ENCODE measurements at regions not wholly inside any gene's neighbourhood (a gene's known extent, or its start where the extent isn't known, plus 50 kb on each side); places are given as distances from the start of the nearest gene placed in this dataset.

GRCh38 chr11:32313477-32313876 lies 121.9 kb downstream of the WT1 start:
- no peak for TF ChIP-seq CTCF (IDR thresholded peaks at IDR 0.05; ENCODE audit: low read depth, low read length)
- H3K4me3 ChIP-seq (ENCODE audit: low read depth, low read length), result no peak overlapping the region

GRCh38 chr11:32315121-32315520 lies 120.2 kb downstream of the WT1 start:
- no peak overlapping the region for H3K4me3 ChIP-seq (ENCODE audit: low read depth, low read length)
- no peak for TF ChIP-seq CTCF (IDR thresholded peaks at IDR 0.05; ENCODE audit: low read depth, low read length)

- no peak overlapping the region for H3K4me3 ChIP-seq (ENCODE audit: low read depth, low read length)
- no peak for TF ChIP-seq CTCF (IDR thresholded peaks at IDR 0.05; ENCODE audit: low read depth, low read length)
Measured at GRCh38 chr11:32316232-32316631, 119.1 kb downstream of the WT1 start.

- no peak for TF ChIP-seq CTCF (IDR thresholded peaks at IDR 0.05; ENCODE audit: low read depth, low read length)
- no peak overlapping the region for H3K4me3 ChIP-seq (ENCODE audit: low read depth, low read length)
Measured at GRCh38 chr11:32316858-32317642, 118.3 kb downstream of the WT1 start.

- H3K4me3 ChIP-seq (ENCODE audit: low read depth, low read length), result no peak overlapping the region
- TF ChIP-seq CTCF (IDR thresholded peaks at IDR 0.05; ENCODE audit: low read depth, low read length), result no peak
Measured at GRCh38 chr11:32317643-32318042, 117.7 kb downstream of the WT1 start.

- no peak for TF ChIP-seq CTCF (IDR thresholded peaks at IDR 0.05; ENCODE audit: low read depth, low read length)
- H3K4me3 ChIP-seq (ENCODE audit: low read depth, low read length), result no peak overlapping the region
Measured at GRCh38 chr11:32318071-32319055, 117.0 kb downstream of the WT1 start.

- no peak for TF ChIP-seq CTCF (IDR thresholded peaks at IDR 0.05; ENCODE audit: low read depth, low read length)
Measured at GRCh38 chr11:32323814-32324130, 111.6 kb downstream of the WT1 start.

More at GRCh38 chr11:32323814-32324130, 111.6 kb downstream of the WT1 start:
- H3K4me3 ChIP-seq (ENCODE audit: low read depth, low read length), result no peak overlapping the region
